ENCODE measurements at regions not wholly inside any gene's neighbourhood (a gene's known extent, or its start where the extent isn't known, plus 50 kb on each side); places are given as distances from the start of the nearest gene placed in this dataset.

- no peaks in the 10 kb centered on the region for H3K27me3 ChIP-seq (ENCODE audit: control insufficient read depth in 2 of 2, insufficient read depth in 2 of 2, low read length in 2 of 2)
- no peak for FAIRE-seq
- H3K4me3 ChIP-seq (replicated peaks in 1 of 3; ENCODE audit: insufficient read depth in 1 of 3, low read depth in 1 of 3, low read length in 3 of 3) = no peak overlapping the region
- no peaks in the 10 kb centered on the region for H3K4me1 ChIP-seq (ENCODE audit: control insufficient read depth, extremely low read depth, insufficient read depth, low read length)
- POLR2A ChIA-PET = no interaction called here
- DNase-seq (ENCODE audit: low read depth, low spot score) = no peak
- dilution Hi-C loops (cut with MboI; ENCODE audit: extremely low pct_ligation_motif_present, low sequenced_read_pairs) (no loop called here), intact Hi-C loops (cut with micrococcal nuclease) (no loop called here)
- H3K27ac ChIP-seq (ENCODE audit: insufficient read depth, low read depth, low read length) = no peak overlapping the region
- no peak overlapping the region for H3K9ac ChIP-seq (replicated peaks; ENCODE audit: extremely low read depth, insufficient read depth, low read length)
- H3K4me2 ChIP-seq (ENCODE audit: insufficient read depth, low read length) = no peak overlapping the region
- H3K9me3 ChIP-seq (replicated peaks; ENCODE audit: control insufficient read depth, insufficient read depth, low read length) = no peaks in the 10 kb centered on the region
- no TSS peak for BruUV-seq (replicated peaks)
- H3K79me2 ChIP-seq (ENCODE audit: control insufficient read depth, insufficient read depth, low read length) = no peaks in the 10 kb centered on the region
- no peak for TF ChIP-seq POLR2AphosphoS5 (IDR thresholded peaks at IDR 0.05; ENCODE audit: insufficient read depth, low read depth, low read length)
- TF ChIP-seq POLR2A (IDR thresholded peaks at IDR 0.05; ENCODE audit: low read depth, low read length) = no peak
- no peak for TF ChIP-seq CTCF (IDR thresholded peaks at IDR 0.05; ENCODE audit: extremely low read depth in 1 of 2, insufficient read depth in 1 of 2, low read depth in 1 of 2, low read length in 2 of 2)
- no peak for TF ChIP-seq EZH2 (IDR thresholded peaks at IDR 0.05; ENCODE audit: borderline replicate concordance, low read depth, low read length, severe bottlenecking)
- no peak for TF ChIP-seq FOS (IDR thresholded peaks at IDR 0.05; ENCODE audit: borderline replicate concordance, insufficient read depth, low read length)
- TF ChIP-seq MAX (IDR thresholded peaks at IDR 0.05; ENCODE audit: insufficient read depth, insufficient read length) = no peak
- TF ChIP-seq JUN (IDR thresholded peaks at IDR 0.05; ENCODE audit: borderline replicate concordance, insufficient read depth, insufficient read length, low read depth) = no peak
- TF ChIP-seq MYC (IDR thresholded peaks at IDR 0.05; ENCODE audit: low read depth, low read length) = no peak
- TF ChIP-seq GATA2 (IDR thresholded peaks at IDR 0.05; ENCODE audit: insufficient read depth, insufficient read length, low read depth, low read length) = no peak
- no peaks in the 10 kb centered on the region for H3K36me3 ChIP-seq (ENCODE audit: control insufficient read depth in 2 of 2, extremely low read depth in 1 of 2, insufficient read depth in 2 of 2, low read length in 2 of 2)
- no peak overlapping the region for H2AFZ ChIP-seq (ENCODE audit: low read depth, low read length)
- no peaks in the 10 kb centered on the region for H3K9me1 ChIP-seq (replicated peaks; ENCODE audit: control insufficient read depth, extremely low read depth, insufficient read depth, low read length)
- no peaks in the 10 kb centered on the region for H4K20me1 ChIP-seq (replicated peaks; ENCODE audit: control insufficient read depth, extremely low read depth, insufficient read depth, low read length)
- CTCF ChIA-PET = interaction anchor here (1.6 kb wide), 1 partner anchor 474 kb away, joined by 4 read pairs; no protein-coding TSS in a partner anchor
Measured at GRCh38 chr15:61668444-61668843, 391.8 kb downstream of the VPS13C start.
